GM18507 (cell line): ENCODE measurements at regions not wholly inside any gene's neighbourhood (a gene's known extent, or its start where the extent isn't known, plus 50 kb on each side); places are given as distances from the start of the nearest gene placed in this dataset.
A peak's percentile ranks its signal among the peaks of the same experiment; 100 is the strongest.
"Not testable (repeated sequence)": the region's sequence is repeated elsewhere in the genome, so short reads cannot be mapped to it uniquely, and the experiment has no call there.

Source experiments
- DNase-seq: peaks from one replicate; pipeline ENCODE4 v3.0.0; 2011; ENCODE audit warnings: low read depth; ENCODE audit not compliant: insufficient read length; ENCODE audit errors: extremely low spot score
- FAIRE-seq: peaks from 2 replicates; lab custom pipeline; 2011; peaks lifted over from hg19 to GRCh38; lab: Jason Lieb, UNC

DNA sequence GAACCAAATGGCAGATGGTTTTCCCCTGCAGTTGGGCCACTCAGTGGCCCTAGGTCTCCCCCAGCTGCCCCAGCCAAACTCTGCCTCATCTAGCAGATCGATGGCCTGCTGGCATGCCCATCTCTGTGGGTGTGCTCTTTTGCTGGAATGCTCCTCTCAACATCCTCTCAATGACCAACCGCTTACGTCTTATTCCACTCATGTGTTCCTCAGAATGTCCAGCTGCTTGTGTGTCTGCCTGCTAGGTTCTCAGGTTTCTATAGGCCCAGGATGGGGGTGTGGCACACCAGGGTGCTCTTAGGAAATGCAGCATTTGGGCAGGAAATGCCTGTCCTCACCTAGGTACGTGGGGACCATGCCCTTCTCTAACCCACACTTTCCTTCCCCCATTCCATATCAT is 509.9 kb upstream of the SYNCRIP start:
- DNase-seq = no peak
- FAIRE-seq = no peak

DNA sequence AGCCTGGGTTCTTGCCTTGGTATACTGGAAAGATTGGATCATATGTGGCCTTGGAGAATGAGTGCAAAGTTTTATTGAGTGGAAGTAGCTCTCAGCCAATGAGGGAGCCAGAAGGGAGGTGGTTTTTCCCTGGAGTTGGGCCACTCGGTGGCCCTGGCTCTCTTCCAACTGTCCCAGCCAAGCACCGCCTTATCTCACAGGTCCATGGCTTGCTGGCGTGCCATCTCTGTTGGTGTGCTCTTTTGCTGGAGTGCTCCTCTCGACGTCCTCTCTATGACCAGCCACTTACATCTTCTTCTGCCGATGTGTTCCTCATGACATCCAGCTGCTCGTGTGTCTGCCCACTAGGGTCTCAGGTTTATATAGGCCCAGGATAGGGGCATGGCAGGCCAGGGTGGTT is 505.9 kb upstream of the SYNCRIP start:
- FAIRE-seq (no peak), DNase-seq (no peak)

DNA sequence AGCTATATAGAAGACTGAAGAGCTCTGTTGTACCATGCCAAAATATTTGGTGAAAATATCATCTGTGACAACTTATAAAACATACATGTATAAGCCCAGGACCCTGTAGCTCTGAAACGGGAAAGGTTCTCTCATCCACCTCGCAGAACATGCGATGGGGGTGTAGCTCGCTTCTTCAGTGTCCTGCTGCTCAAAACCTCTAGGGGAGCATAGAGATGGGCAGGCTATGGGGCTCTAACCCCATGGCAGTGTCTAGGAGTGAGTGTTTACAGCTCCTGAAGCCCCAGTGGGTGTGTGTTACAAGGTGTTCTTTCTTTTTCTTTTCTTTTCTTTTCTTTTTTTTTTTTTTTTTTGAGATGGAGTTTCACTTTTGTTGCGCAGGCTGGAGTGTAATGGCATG is 505.2 kb upstream of the SYNCRIP start:
- DNase-seq (no peak), FAIRE-seq (no peak)

DNA sequence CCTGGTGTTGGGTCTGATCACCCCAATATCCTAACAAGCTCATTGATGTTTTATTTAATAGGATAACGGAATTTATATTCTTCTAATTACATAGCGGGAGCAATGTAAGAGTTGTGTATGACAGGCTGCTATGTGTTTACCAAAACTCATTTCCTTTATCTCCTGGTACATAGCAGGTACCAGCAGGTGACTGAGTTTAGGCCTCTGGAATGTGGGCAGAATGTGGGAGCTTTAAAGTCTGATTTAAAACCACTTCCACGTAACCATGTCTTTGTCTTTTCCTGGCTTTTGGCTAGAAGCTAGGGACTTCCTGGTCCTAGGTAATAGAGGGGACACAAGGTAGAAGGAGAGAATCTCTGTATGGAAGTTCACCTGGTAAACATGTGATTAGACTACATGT is 504.6 kb upstream of the SYNCRIP start:
- FAIRE-seq (no peak), DNase-seq (no peak)

DNA sequence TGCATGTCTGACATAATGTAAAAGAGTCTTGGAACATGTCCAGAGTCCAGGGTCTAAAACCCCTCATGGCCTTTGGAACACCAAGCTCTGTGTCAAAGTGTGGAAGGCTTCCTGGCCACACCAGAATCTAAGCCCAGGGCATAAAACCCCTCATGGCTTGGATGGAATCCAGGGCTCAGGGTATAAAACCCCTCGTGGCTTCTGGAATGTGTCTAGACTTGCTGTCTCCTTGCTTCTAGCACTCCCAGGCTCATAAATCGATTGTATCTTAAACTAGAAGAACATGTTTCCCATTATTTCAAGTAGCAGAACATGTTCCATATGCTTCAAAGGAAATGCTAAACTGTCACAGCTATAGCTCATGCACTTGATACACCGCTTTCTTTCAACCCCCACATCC is 504.1 kb upstream of the SYNCRIP start:
- DNase-seq = not testable (repeated sequence)

DNA sequence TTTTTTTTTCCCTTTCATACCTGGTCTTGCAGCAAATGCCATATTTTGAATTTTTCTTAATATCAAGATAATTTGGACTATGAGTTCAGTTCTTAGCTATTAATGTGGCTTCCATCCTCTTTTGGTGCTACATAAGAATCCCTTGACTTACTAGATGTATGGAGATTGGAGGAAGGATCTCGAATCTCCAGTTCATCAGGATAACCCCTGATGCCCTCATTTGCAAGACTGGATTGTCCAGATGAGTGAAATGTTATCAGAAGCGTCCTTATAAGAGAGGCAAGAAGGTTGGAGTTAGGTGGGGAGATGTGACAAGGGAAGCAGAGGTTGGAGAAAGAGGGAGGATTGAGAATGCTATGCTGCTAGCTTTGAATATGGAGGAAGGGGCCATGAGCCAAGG is 499.6 kb upstream of the SYNCRIP start:
- DNase-seq (no peak), FAIRE-seq (no peak)

More for the DNA sequence above, 504.1 kb upstream of the SYNCRIP start:
- FAIRE-seq = not testable (repeated sequence)

DNA sequence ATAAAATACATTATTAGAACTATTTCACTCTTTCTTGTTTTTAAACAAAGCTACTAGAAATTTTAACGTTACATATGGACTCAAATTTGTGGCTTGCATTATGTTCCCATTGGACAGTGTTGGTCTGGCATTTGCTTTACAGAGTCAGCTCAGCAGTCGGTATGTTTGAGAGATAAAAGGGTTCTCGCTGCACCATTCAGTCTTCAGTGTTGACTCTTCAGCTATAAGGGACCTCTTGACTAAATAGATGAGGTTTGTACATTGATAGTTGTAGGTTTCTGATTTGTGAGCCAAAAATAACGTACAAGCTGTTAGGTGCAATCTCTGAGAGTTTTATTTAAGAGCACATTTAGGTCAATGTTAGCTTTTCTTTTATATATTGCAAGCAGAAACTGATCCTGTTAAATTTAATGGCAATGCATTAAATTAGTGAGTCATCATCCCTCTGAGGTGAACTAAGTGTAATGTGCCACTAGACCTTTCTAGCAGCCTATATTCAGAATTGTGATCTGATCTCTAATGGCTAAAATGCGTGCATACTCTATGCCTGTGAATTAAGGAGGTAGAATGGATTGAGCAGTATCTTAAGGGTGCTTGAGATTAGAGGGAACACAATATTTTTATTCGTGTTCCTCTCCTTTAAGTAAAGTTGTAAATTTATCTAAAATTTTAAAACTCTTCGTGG is 485.6 kb upstream of the SYNCRIP start:
- DNase-seq (no peak), FAIRE-seq (no peak)

DNA sequence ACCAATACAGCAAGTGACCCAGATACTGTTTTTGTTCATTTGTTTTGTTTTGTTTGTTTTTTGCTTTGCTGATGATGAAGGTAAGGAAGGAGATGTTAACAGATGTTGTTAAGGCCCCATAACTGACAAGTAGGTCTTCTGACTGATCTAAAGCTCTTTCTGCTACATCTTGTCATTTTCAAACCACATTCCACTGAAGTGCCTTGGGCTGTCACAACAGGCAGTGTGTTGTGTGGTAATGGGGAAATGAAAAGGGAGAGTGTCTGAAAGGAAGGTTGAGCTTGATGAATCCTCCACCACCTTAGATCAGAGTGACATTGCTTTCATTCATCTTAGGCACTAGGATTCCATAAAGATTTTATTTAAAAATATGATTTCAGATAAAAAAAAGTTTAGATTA is 479.4 kb upstream of the SYNCRIP start:
- FAIRE-seq (no peak), DNase-seq (no peak)

DNA sequence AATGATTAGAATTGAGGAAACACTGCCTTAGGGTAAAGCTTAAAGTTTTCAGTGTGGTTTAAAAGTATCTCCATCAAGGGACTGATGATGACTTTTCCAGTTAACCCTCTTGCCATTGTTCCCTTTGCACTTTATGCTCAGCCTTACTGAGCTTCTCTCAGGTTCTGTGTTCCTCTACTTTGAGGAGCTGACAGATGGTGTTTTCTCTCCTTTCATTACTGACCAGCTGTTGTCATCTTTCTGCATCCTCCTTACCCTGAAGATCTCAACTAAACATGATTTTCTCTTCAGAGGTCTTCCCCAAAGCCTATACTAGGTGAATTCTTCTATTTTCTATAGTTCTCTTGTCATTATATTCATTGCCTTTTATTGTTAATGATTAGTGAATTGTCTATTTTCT is 475.6 kb upstream of the SYNCRIP start:
- DNase-seq (no peak), FAIRE-seq (no peak)

DNA sequence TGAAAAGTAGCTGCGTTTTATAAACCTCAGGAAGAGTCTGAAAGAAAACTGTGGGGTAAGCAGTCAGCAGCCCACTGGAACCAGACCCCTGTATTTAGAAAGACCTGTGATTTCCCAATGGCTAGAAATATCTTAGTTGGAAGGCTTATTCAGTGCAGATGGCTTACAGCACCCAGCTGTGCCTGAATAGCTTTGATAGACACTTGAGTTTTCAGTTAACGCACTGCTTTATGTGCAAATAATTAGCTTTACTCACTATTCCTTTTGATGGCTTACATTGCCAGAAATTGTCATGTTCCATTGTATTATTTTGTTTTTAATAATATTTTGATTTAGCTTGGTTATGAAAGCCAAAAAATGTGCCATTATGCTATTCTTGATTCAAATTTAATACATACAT is 465.3 kb upstream of the SYNCRIP start:
- FAIRE-seq (no peak), DNase-seq (no peak)

DNA sequence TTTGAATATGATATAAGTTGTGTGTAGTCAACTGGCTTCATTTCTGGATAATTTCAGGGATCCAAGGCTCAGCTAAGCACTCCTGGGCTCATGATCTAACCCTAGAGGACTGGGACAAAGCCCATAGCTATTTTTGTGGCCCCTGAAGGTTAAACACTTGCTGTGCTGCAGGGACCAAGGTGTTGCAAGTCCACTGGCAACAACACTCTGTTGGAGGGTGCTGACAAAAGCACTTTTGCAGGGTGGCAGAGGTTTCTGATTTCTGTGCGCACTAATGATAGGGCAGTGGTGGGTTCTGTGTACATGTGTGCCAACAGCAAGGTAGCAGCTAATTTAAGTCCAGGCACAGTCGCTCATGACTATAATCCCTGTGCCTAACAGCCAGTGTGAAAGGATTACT is 445.3 kb upstream of the SYNCRIP start:
- FAIRE-seq (no peak), DNase-seq (no peak)

DNA sequence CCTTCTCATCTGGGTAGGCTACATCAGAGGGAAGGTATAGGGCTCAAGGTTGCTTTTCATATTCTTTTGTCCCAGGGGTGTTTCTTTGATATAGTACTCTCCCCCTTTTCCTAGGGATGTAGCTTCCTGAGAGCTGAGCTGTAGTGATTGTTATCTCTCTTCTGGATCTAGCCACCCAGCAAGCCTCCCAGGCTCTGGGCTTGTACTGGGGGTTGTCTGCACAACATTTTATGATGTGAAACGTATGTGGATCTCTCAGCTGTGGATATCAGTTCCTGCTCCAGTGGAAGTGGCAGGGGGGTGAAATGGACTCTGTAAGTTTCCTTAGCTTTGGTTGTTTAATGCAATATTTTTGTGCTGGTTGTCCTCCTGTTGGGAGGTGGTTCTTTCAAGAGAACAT is 437.3 kb upstream of the SYNCRIP start:
- DNase-seq = no peak
- FAIRE-seq = no peak

DNA sequence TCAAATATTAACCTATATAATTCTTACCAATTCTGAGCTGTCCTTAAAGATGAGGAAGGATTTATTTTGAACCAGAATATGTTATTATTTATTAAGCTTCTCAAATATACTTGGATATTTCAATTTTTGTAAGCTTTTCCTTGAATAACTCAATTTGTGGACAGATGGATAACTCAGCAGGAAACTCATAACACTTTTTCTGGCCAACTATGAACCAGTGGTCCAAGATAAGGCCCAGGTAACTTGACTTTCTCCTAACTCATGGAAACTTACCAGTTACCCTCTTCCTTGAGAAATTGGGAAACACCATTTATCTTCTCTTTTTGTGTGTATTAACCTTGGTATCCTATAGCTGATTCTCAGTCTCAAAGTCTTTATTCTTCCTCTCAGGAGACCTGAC is 427.5 kb upstream of the SYNCRIP start:
- FAIRE-seq (no peak), DNase-seq (no peak)

DNA sequence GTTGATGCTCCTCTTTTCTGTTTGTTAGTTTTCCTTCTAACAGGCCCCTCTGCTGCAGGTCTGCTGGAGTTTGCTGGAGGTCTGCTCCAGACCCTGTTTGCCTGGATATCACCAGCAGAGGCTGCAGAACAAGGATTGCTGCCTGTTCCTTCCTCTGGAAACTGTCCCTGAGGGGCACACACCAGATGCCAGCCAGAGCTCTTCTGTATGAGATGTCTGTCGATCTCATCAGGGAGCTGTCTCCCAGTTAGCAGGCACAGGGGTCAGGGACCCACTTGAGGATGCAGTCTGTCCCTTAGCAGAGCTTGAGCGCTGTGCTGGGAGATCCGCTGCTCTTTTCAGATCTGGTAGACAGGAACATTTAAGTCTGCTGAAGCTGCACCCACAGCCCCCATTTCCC is 422.3 kb upstream of the SYNCRIP start:
- DNase-seq, FAIRE-seq: not testable (repeated sequence)

DNA sequence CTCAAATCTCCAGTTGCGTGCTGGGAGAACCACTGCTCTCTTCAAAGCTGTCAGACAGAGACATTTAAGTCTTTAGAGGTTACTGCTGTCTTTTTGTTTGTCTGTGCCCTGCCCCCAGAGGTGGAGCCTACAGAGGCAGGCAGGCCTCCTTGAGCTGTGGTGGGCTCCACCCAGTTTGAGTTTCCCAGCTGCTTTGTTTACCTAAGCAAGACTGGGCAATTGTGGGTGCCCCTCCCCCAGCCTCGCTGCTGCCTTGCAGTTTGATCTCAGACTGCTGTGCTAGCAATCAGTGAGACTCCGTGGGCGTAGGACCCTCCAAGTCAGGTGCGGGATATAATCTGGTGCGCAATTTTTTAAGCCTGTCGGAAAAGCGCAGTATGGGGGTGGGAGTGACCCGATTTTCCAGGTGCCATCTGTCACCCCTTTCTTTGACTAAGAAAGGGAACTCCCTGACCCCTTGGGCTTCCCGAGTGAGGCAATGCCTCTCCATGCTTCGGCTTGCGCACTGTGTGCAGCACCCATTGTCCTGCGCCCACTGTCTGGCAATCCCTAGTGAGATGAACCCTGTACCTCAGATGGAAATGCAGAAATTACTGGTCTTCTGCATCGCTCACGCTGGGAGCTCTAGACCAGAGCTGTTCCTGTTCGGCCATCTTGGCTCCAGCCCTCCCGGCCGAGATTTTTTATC is 414.8 kb upstream of the SYNCRIP start:
- DNase-seq, FAIRE-seq: not testable (repeated sequence)

DNA sequence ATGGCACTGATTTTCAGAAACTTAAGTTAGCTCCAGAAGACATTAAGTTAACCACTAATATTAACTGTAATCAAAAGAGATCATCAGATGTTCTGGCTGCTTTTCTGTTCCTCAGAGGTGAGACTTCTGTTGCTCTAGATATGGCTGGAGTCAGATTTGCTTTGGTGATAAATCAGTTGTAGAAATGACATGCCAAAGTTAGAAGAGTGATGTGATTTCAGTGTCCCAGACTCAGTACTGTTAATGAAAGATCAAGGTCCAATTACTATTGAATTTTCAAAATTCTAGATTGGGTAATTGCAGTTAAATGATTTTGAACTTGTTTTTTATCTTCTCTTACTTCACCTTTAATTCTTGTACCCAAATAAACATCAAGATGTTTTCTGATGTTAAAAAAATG is 402.4 kb upstream of the SYNCRIP start:
- no peak for FAIRE-seq
- DNase-seq = no peak

DNA sequence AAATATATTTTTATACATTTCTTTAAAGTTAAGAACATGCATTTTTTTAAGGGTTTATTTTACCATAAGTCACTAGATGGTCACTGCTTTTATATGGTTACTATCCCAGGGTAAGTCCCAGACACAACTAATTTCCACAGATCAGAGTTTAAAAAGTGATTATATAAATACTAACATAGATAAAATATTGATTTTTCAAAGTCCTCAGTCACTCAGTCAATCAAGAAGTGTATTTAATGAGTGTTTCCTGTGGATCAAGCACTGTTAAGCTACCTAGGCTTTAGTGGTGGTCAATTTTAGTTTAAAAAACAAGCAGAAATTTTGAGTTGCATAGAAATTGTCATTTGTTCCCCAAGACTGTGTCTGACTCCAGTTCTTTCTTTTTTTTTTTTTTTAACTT is 399.5 kb upstream of the SYNCRIP start:
- FAIRE-seq = no peak

DNA sequence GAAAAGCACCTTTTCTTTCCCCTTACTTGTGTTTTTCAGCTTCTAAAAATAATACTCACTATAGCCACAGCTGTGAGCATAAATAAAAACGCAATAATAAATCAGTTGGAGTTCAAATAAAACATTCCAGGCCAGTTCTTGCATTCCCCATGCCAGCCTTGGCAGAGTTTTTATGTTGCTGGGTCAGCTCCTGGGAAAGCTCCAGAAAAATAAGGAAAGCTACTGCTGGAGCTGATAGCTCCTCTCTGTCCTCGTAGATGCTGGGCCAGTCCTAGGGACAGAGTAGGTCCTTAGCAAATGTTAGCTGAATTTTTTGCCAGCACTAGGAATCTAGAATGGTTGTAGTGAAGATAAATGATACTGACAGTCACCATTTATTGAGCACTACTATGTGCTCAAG is 389.0 kb upstream of the SYNCRIP start:
- no peak for FAIRE-seq
- DNase-seq = no peak

More for the DNA sequence above, 399.5 kb upstream of the SYNCRIP start:
- no peak for DNase-seq

DNA sequence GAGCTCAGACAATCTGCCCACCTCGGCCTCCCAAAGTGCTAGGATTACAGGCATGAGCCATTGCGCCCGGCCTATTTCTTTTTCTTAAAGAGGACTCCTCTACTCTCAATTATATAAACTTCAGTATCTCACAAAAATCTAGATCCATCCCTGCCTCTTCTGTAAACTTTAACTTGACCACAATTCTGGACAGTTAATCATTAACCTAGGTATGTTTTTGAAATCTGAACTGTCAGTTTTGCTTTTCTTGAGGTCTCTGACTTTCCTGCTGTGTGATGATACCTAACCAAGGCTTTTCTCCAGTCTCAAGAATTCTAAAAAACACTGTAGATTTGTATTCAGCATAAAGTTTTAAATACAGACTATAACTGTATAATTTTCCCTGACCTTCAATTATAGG is 388.2 kb upstream of the SYNCRIP start:
- FAIRE-seq = peak; percentile 55
- no peak for DNase-seq

DNA sequence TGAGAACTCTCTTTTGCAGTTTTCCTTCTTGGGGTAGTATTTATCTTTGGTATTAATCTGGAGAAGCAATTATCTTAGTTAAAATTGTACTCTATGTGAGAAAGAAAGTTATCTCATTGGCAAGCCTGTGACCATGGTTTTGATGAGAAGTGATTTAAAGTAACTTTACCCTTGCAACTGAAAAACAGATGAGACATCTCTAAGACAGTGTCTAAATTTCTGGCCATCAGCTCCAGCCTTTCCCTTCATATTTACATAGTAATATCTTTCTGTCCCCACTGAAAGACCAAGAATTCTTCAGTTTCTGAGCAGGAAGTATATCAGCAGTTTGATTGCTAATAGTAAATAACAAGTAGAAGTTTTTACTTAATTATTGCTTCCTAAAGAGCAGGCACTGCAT is 386.1 kb upstream of the SYNCRIP start:
- DNase-seq = no peak
- no peak for FAIRE-seq

DNA sequence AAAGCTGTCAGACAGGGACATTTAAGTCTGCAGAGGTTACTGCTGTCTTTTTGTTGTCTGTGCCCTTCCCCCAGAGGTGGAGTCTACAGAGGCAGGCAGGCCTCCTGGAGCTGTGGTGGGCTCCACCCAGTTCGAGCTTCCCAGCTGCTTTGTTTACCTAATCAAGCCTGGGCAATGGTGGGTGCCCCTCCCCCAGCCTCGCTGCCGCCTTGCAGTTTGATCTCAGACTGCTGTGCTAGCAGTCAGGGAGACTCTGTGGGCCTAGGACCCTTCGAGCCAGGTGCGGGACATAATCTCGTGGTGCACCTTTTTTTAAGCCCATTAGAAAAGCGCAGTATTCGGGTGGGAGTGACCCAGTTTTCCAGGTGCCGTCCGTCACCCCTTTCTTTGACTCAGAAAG is 384.2 kb upstream of the SYNCRIP start:
- FAIRE-seq, DNase-seq: not testable (repeated sequence)
